ENCODE measurements at regions not wholly inside any gene's neighbourhood (a gene's known extent, or its start where the extent isn't known, plus 50 kb on each side); places are given as distances from the start of the nearest gene placed in this dataset.

- TF ChIP-seq, protein P1, sequence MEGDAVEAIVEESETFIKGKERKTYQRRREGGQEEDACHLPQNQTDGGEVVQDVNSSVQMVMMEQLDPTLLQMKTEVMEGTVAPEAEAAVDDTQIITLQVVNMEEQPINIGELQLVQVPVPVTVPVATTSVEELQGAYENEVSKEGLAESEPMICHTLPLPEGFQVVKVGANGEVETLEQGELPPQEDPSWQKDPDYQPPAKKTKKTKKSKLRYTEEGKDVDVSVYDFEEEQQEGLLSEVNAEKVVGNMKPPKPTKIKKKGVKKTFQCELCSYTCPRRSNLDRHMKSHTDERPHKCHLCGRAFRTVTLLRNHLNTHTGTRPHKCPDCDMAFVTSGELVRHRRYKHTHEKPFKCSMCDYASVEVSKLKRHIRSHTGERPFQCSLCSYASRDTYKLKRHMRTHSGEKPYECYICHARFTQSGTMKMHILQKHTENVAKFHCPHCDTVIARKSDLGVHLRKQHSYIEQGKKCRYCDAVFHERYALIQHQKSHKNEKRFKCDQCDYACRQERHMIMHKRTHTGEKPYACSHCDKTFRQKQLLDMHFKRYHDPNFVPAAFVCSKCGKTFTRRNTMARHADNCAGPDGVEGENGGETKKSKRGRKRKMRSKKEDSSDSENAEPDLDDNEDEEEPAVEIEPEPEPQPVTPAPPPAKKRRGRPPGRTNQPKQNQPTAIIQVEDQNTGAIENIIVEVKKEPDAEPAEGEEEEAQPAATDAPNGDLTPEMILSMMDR (IDR thresholded peaks at IDR 0.05), result no peak
- no peak for TF ChIP-seq ZFX (IDR thresholded peaks at IDR 0.05; ENCODE audit: borderline replicate concordance)
Measured at GRCh38 chr1:193519922-193520321, 333.5 kb upstream of the B3GALT2 start.

Data from 22Rv1 (cell line).